Heart right ventricle (tissue), 16 donors: ENCODE measurements at regions not wholly inside any gene's neighbourhood (a gene's known extent, or its start where the extent isn't known, plus 50 kb on each side); places are given as distances from the start of the nearest gene placed in this dataset.

Source experiments
- ATAC-seq, 8 donors: fragments of 200-7000 bp; cut with Tn5 transposase; one replicate each; pipeline ENCODE4 v1.9.1; 2020; ENCODE audit warnings: mild to moderate bottlenecking in 8 of 8, moderate library complexity in 8 of 8, moderate number of reproducible peaks in 1 of 8
- DNase-seq, 2 donors: peaks; one replicate each; pipeline ENCODE4 v3.0.0-alpha.2; 2020
- H3K27ac ChIP-seq, 10 donors: fragments of 200-600 bp; sonication (generic) in 2 of 10; one replicate each; pipeline versions ENCODE4 v1.5.0 to v1.8.0; 2020 to 2022; ENCODE audit warnings: mild to moderate bottlenecking in 3 of 10
- H3K27me3 ChIP-seq, 7 donors: fragments of 200-600 bp; one replicate each; pipeline ENCODE4 v1.8.0; 2021 to 2022; ENCODE audit warnings: mild to moderate bottlenecking in 2 of 7
- H3K36me3 ChIP-seq, 9 donors: fragments of 200-600 bp; sonication (generic) in 1 of 9; one replicate each; pipeline versions ENCODE4 v1.5.0 to v1.8.0; 2020 to 2022; ENCODE audit warnings: mild to moderate bottlenecking in 2 of 9
- H3K4me1 ChIP-seq, 9 donors: fragments of 200-600 bp; sonication (generic) in 1 of 9; one replicate each; pipeline versions ENCODE4 v1.5.0 to v1.8.0; 2020 to 2022; ENCODE audit warnings: mild to moderate bottlenecking in 4 of 9
- H3K4me3 ChIP-seq, 10 donors: fragments of 200-600 bp; sonication (generic) in 2 of 10; one replicate each; pipeline versions ENCODE4 v1.5.0 to v1.8.0; 2020 to 2022; ENCODE audit warnings: mild to moderate bottlenecking in 7 of 10, moderate library complexity in 2 of 10
- H3K9me3 ChIP-seq, 11 donors: fragments of 200-600 bp in 10 of 11; sonication (generic) in 2 of 11; one replicate each; pipeline versions ENCODE4 v1.5.0 to v1.8.0; 2013 to 2022; ENCODE audit warnings: mild to moderate bottlenecking in 2 of 11, control low read depth in 1 of 11, moderate library complexity in 1 of 11
- WGBS, 2 donors: extraction: QIAGEN DNeasy Blood & Tissue Kit; methylation state at CpG; one replicate each; pipeline ENCODE4 v1.1.7; 2013; ENCODE audit warnings: inconsistent platforms in 1 of 2; 5-methylcytosine and 5-hydroxymethylcytosine counted together
- intact Hi-C, 10 donors: fragments of 100-400 bp; cut with DNase I; formaldehyde crosslinking; loops; one replicate each; pipeline versions ENCODE4 v1.11.1 to v1.14.2; 2022
- TF ChIP-seq, protein P1 (sequence below), 9 donors: fragments of 200-600 bp; sonication (generic) in 2 of 9; IDR thresholded peaks; one replicate each; pipeline versions ENCODE4 v1.5.0 to v1.8.0; 2021 to 2022; ENCODE audit warnings: antibody characterized with exemption in 9 of 9, mild to moderate bottlenecking in 5 of 9, moderate library complexity in 1 of 9
- donor health status: Arrhythmogenic right ventricular cardiomyopathy.
- donor health status: ischemic (EF 13 %, LVEDD 7.1; RV severe dilation, severe dysfunction).
- donor health status: healthy with polysubstance abuse.
- donor health status: DM: no; HTN: yes; CAD: no.
- donor health status: DM: no; HTN: no; CAD: no.
- donor health status: ischemic (EF 25% LVEDD 6.9; RV normal size, moderate dysfunction).
- donor health status: ischemic (EF 25% LVEDD 5.7; RV mildly dilated, moderate dysfunction).
- donor health status: healthy.
- donor health status: DM: yes; HTN: yes; CAD: no.
- donor health status: Ischemic cardiomyopathy.
- donor health status: ischemic (EF 35%, LVEDD 5.7; RV mildly dilated, moderate dysfunction).
- donor health status: nonischemic (EF 11% LVEDD 7.7; RV severe dilation, severe dysfunction).
- donor health status: DM: yes; HTN: yes; CAD: no.
- donor health status: PGD.
- donor health status: ischemic (EF 29% LVEDD 5.4; RV normal size, mild dysfunction).
- donor health status: nonischemic (EF 23%, LVEDD 6.1; RV moderate dilation, normal function).

DNA sequence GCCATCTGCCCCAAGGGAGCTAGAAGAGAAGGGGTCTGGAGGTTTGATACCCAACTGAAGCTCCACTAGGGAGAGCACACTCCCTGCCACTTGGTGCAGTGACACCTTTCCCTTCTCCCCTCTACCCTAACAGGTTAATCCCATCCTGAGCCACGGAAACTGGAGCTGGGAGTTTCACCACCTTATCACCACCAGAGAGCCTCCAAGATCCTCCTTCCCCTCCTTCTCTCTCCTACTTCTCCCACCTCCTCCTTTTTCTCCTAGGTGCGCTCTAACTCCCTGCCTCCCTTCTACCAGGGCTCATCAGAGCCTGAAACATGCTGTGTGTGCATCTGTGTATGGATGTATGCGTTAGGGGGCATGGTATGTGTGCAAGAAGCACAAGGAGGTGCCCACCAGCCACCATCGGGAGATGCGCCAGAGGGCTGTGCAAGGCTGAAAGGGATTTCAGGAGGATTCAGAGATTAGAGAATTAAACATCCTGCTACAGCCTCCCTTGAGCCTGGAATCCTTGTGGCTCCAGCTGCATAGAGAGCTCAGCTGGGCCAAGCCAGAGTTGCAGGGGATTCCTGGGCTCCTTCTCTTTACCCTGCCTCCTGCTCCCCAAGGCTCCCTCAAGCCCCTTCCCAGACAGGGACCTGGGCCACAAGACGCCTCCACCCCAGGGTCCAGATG lies 89.8 kb downstream of the PCDH1 start:
- intact Hi-C loops = no loop called here
- ATAC-seq = no peak
- DNase-seq = no peak
- Histone ChIP-seq H3K27ac (no peak overlapping the region), H3K36me3 (no peaks in the 10 kb centered on the region), H3K9me3 (no peaks in the 10 kb centered on the region), H3K4me1 (peaks cover 0 to 21% (median 0%) of the 10 kb centered on the region in 9 donors), H3K27me3 (peaks cover 0 to 15% (median 0%) of the 10 kb centered on the region in 7 donors), H3K4me3 (no peak overlapping the region)
- TF ChIP-seq, protein P1, sequence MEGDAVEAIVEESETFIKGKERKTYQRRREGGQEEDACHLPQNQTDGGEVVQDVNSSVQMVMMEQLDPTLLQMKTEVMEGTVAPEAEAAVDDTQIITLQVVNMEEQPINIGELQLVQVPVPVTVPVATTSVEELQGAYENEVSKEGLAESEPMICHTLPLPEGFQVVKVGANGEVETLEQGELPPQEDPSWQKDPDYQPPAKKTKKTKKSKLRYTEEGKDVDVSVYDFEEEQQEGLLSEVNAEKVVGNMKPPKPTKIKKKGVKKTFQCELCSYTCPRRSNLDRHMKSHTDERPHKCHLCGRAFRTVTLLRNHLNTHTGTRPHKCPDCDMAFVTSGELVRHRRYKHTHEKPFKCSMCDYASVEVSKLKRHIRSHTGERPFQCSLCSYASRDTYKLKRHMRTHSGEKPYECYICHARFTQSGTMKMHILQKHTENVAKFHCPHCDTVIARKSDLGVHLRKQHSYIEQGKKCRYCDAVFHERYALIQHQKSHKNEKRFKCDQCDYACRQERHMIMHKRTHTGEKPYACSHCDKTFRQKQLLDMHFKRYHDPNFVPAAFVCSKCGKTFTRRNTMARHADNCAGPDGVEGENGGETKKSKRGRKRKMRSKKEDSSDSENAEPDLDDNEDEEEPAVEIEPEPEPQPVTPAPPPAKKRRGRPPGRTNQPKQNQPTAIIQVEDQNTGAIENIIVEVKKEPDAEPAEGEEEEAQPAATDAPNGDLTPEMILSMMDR (IDR thresholded peaks at IDR 0.05) = no peak
- WGBS, 2 donors = 72% methylated on average over 6 of the region's 6 CpGs

DNA sequence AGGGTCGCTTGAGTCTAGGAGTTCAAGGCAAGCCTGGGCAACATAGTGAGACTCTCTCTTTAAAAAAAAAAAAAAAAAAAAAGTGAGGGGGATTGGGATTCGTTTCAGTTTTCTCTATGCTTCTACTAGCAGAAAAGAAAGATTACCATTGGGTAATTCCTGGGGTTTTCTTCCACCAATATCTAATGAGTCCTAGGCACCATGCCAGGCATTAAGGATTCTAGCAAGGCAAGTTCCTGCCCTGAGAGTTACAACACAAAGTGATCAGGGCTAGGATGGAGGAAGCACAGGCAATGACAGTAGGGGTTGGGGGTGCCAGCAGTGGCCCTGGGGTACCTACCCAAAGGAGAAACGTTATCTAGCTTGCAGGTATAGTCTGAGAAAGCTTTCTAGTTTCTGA lies 90.8 kb downstream of the PCDH1 start:
- H3K9me3 ChIP-seq = no peaks in the 10 kb centered on the region
- peaks cover 0 to 15% (median 0%) of the 10 kb centered on the region in 7 donors for H3K27me3 ChIP-seq

DNA sequence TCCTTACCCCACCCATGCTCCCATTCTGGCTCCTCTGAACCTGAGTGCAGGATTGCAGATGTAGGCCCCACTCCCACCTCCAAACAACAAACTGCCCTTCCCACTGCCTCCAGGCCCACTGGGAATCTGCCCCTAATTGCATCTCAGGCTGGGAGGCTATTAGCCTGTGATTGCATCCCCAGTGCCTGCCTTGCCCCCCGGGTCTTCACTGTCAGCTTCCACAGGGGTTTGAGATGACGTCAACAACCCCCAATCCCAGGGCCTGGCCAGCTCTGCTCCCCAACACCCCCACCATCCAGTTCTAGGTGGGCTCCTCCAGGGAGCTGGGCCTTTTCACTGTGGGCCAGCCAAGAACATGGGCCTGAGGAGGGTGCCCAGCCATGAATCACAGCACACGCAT lies 91.5 kb downstream of the PCDH1 start:
- DNase-seq = no peak
- Histone ChIP-seq H3K4me1 (peaks cover 0 to 21% (median 0%) of the 10 kb centered on the region in 9 donors), H3K27ac (no peak overlapping the region), H3K9me3 (no peaks in the 10 kb centered on the region), H3K4me3 (no peak overlapping the region), H3K27me3 (peaks cover 0 to 15% (median 0%) of the 10 kb centered on the region in 7 donors), H3K36me3 (no peaks in the 10 kb centered on the region)
- 87 to 96% methylated on average over 3 of the region's 3 CpGs for WGBS, 2 donors
- ATAC-seq = no peak
- intact Hi-C loops = no loop called here
- TF ChIP-seq, protein P1 (IDR thresholded peaks at IDR 0.05) = no peak

More for the DNA sequence above, 90.8 kb downstream of the PCDH1 start:
- H3K4me3 ChIP-seq = no peak overlapping the region
- H3K36me3 ChIP-seq = no peaks in the 10 kb centered on the region
- TF ChIP-seq, protein P1 (IDR thresholded peaks at IDR 0.05) = no peak
- no peak for ATAC-seq
- WGBS, 2 donors = 61 to 62% methylated on average over 3 of the region's 3 CpGs
- no peak for DNase-seq
- intact Hi-C loops = no loop called here
- H3K27ac ChIP-seq = no peak overlapping the region
- H3K4me1 ChIP-seq = peaks cover 0 to 21% (median 0%) of the 10 kb centered on the region in 9 donors

DNA sequence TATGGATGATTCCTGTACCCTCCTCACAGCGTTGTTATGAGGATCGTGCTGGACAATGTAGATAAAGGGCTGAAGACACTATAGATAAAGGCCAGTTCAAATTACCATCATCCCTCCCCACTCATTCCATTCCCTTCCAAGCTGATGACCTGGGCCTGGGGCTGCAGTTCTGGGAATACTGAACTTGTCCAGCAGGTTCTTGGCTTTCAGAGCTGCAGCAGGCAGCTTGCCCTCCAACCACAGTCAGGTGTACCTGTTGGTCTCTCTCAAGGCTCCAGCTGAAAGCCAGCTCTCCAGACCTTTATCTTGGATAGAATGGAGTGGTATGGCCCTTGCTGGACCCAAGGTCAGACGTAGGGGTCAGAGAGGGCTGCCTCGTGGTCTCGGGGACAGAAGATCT lies 92.5 kb downstream of the PCDH1 start:
- DNase-seq = no peak
- 70 to 79% methylated on average over 5 of the region's 5 CpGs for WGBS, 2 donors
- no peak overlapping the region for H3K27ac ChIP-seq
- intact Hi-C loops = no loop called here
- H3K4me3 ChIP-seq = no peak overlapping the region
- no peaks in the 10 kb centered on the region for H3K9me3 ChIP-seq
- peaks cover 0 to 15% (median 0%) of the 10 kb centered on the region in 7 donors for H3K27me3 ChIP-seq
- ATAC-seq = no peak
- H3K36me3 ChIP-seq = no peaks in the 10 kb centered on the region
- TF ChIP-seq, protein P1 (IDR thresholded peaks at IDR 0.05) = no peak
- H3K4me1 ChIP-seq = peaks cover 0 to 23% (median 2%) of the 10 kb centered on the region in 9 donors
